ENCODE measurements at regions not wholly inside any gene's neighbourhood (a gene's known extent, or its start where the extent isn't known, plus 50 kb on each side); places are given as distances from the start of the nearest gene placed in this dataset.
"Not testable (repeated sequence)": the region's sequence is repeated elsewhere in the genome, so short reads cannot be mapped to it uniquely, and the experiment has no call there.

DNA sequence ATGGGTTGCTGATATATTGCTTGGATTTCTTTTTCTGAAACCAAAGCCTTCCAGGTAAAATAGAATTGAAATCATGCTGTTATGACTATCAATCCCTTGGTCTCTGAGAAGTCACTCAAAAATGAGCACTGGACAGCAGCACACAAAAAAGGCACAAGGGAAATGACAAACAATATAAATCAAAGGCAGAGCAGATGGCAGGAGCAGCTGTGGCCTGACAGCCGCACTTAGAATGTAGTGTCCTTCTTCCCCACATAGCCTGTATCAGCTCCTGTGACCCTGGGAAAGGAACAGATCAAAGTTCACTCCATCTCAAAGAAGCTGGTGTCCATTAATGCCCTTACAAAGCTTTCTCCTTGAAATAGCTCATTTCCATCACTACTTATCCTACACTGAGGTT, 326.7 kb downstream of the SUCLG1 start:
- H3K27ac ChIP-seq (ENCODE audit: low read length), result no peak overlapping the region
- no peaks in the 10 kb centered on the region for H3K9me3 ChIP-seq (ENCODE audit: control insufficient read depth, insufficient read depth, low read length)
- H3K36me3 Mint-ChIP-seq, result no peaks in the 10 kb centered on the region
- intact Hi-C loops (cut with micrococcal nuclease), result no loop called here
- no peaks in the 10 kb centered on the region for H3K4me1 ChIP-seq (ENCODE audit: control insufficient read depth, insufficient read depth, low read length)
- peaks cover 0 to 5% of the 10 kb centered on the region in 2 donors for H3K4me1 Mint-ChIP-seq
- H3K36me3 ChIP-seq (ENCODE audit: control insufficient read depth, insufficient read depth, low read length), result no peaks in the 10 kb centered on the region
- H3K4me3 ChIP-seq (ENCODE audit: low read length), result no peak overlapping the region
- H3K27me3 ChIP-seq (ENCODE audit: control insufficient read depth, insufficient read depth, low read length), result no peaks in the 10 kb centered on the region
- no peak overlapping the region for H3K4me3 Mint-ChIP-seq
- no peaks in the 10 kb centered on the region for H3K9me3 Mint-ChIP-seq
- TF ChIP-seq, protein P1, sequence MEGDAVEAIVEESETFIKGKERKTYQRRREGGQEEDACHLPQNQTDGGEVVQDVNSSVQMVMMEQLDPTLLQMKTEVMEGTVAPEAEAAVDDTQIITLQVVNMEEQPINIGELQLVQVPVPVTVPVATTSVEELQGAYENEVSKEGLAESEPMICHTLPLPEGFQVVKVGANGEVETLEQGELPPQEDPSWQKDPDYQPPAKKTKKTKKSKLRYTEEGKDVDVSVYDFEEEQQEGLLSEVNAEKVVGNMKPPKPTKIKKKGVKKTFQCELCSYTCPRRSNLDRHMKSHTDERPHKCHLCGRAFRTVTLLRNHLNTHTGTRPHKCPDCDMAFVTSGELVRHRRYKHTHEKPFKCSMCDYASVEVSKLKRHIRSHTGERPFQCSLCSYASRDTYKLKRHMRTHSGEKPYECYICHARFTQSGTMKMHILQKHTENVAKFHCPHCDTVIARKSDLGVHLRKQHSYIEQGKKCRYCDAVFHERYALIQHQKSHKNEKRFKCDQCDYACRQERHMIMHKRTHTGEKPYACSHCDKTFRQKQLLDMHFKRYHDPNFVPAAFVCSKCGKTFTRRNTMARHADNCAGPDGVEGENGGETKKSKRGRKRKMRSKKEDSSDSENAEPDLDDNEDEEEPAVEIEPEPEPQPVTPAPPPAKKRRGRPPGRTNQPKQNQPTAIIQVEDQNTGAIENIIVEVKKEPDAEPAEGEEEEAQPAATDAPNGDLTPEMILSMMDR (IDR thresholded peaks at IDR 0.05), result no peak
- peaks cover 0 to 6% of the 10 kb centered on the region in 2 donors for H3K27me3 Mint-ChIP-seq (ENCODE audit: low read depth in 2 of 2)
- 76% methylated on average over 1 of the region's 1 CpG for WGBS (ENCODE audit: insufficient coverage)
- DNase-seq, result no peak
- no peak for ATAC-seq
- no peak overlapping the region for H3K27ac Mint-ChIP-seq

DNA sequence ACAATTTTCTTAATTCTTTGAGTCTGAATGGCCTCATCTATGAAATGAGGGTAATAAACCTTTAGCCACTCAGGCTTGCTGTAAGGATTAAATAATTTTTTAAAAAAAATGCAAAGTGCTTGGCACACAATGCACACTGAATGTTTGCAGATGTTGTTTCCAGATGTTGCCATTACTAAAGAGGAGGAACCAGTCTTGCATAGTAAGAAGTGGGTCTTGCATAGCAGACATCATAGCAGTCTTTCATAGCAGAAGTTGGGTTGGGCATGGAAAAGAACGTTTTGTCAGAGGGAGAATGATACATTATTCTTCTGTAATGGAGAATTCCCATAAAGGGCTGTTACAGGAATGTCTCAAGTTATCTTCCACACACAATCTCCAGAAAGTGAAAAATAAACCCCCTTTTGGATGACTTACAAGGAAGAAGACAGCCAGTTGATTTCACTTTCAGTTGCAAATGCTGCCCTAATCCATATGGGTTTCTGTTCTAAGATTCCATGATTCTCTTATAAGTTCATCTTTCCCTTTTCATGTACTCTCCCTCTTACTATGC, 327.7 kb downstream of the SUCLG1 start:
- TF ChIP-seq, protein P1 (IDR thresholded peaks at IDR 0.05), result no peak
- Mint-ChIP-seq H3K36me3 (no peaks in the 10 kb centered on the region), H3K4me1 (peaks cover 0 to 5% of the 10 kb centered on the region in 2 donors), H3K27ac (no peak overlapping the region), H3K27me3 (ENCODE audit: low read depth in 2 of 2) (peaks cover 0 to 3% of the 10 kb centered on the region in 2 donors), H3K9me3 (no peaks in the 10 kb centered on the region), H3K4me3 (no peak overlapping the region)
- H3K27me3 ChIP-seq (ENCODE audit: control insufficient read depth, insufficient read depth, low read length), result no peaks in the 10 kb centered on the region
- H3K4me1 ChIP-seq (ENCODE audit: control insufficient read depth, insufficient read depth, low read length), result no peaks in the 10 kb centered on the region
- ATAC-seq, result no peak
- intact Hi-C loops (cut with micrococcal nuclease), result no loop called here
- no peak for DNase-seq
- no peak overlapping the region for H3K27ac ChIP-seq (ENCODE audit: low read length)
- no peaks in the 10 kb centered on the region for H3K9me3 ChIP-seq (ENCODE audit: control insufficient read depth, insufficient read depth, low read length)
- no CpG with 5 or more reads among the region's 1 CpG for WGBS (ENCODE audit: insufficient coverage)
- no peaks in the 10 kb centered on the region for H3K36me3 ChIP-seq (ENCODE audit: control insufficient read depth, insufficient read depth, low read length)
- H3K4me3 ChIP-seq (ENCODE audit: low read length), result no peak overlapping the region

DNA sequence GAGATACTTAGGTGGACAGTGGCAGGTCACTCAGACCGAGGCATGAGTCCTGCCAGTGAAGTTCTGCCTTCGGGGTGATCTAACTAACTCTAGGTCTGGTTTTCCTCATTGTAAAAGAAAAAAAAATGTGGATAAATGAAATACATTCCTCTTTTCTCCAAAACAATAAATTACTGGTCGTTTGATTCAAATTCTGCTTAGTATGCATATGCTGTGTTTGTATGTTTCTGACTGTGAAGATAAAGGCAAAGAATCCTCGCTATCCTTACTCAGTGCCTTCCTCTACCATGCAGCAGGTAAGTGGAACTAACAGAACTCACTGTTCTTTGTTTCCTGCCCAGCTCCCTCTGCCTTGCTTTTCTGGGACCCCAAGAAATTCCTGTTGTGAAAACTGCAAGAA, 330.1 kb downstream of the SUCLG1 start:
- Histone ChIP-seq H3K27ac (ENCODE audit: low read length) (no peak overlapping the region), H3K36me3 (ENCODE audit: control insufficient read depth, insufficient read depth, low read length) (no peaks in the 10 kb centered on the region), H3K4me1 (ENCODE audit: control insufficient read depth, insufficient read depth, low read length) (no peaks in the 10 kb centered on the region), H3K9me3 (ENCODE audit: control insufficient read depth, insufficient read depth, low read length) (no peaks in the 10 kb centered on the region), H3K27me3 (ENCODE audit: control insufficient read depth, insufficient read depth, low read length) (no peaks in the 10 kb centered on the region), H3K4me3 (ENCODE audit: low read length) (no peak overlapping the region)
- 69% methylated on average over 2 of the region's 4 CpGs for WGBS (ENCODE audit: insufficient coverage)
- H3K27me3 Mint-ChIP-seq (ENCODE audit: low read depth in 2 of 2), result peaks cover 5 to 7% of the 10 kb centered on the region in 2 donors
- ATAC-seq, result no peak
- DNase-seq, result no peak
- H3K36me3 Mint-ChIP-seq, result no peaks in the 10 kb centered on the region
- H3K4me3 Mint-ChIP-seq, result no peak overlapping the region
- no peak overlapping the region for H3K27ac Mint-ChIP-seq
- TF ChIP-seq, protein P1 (IDR thresholded peaks at IDR 0.05), result no peak
- intact Hi-C loops (cut with micrococcal nuclease), result no loop called here
- peaks cover 0 to 5% of the 10 kb centered on the region in 2 donors for H3K4me1 Mint-ChIP-seq
- H3K9me3 Mint-ChIP-seq, result no peaks in the 10 kb centered on the region

DNA sequence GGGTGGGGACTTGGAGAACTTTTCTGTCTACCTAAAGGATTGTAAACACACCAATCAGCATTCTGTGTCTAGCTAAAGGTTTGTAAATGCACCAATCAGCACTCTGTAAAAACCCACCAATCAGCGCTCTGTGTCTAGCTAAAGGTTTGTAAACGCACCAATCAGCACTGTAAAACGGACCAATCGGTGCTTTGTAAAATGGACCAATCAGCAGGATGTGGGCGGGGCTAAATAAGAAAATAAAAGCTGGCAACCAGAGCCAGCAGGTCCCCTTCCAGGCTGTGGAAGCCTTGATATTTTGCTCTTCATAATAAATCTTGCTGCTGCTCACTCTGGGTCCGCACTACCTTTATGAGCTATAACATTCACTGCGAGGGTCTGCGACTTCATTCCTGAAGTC, 331.3 kb downstream of the SUCLG1 start:
- H3K27me3 ChIP-seq (ENCODE audit: control insufficient read depth, insufficient read depth, low read length); H3K4me3 ChIP-seq (ENCODE audit: low read length); H3K27ac Mint-ChIP-seq; H3K9me3 ChIP-seq (ENCODE audit: control insufficient read depth, insufficient read depth, low read length); ATAC-seq; H3K36me3 Mint-ChIP-seq; H3K27me3 Mint-ChIP-seq (ENCODE audit: low read depth in 2 of 2); H3K36me3 ChIP-seq (ENCODE audit: control insufficient read depth, insufficient read depth, low read length); H3K4me1 Mint-ChIP-seq; intact Hi-C loops (cut with micrococcal nuclease); H3K9me3 Mint-ChIP-seq; H3K4me1 ChIP-seq (ENCODE audit: control insufficient read depth, insufficient read depth, low read length); DNase-seq; H3K4me3 Mint-ChIP-seq; H3K27ac ChIP-seq (ENCODE audit: low read length): not testable (repeated sequence)
- WGBS (ENCODE audit: insufficient coverage), result 93% methylated on average over 8 of the region's 8 CpGs

Measured in natural killer cell (primary cell).